GM12865 (cell line): ENCODE measurements at regions not wholly inside any gene's neighbourhood (a gene's known extent, or its start where the extent isn't known, plus 50 kb on each side); places are given as distances from the start of the nearest gene placed in this dataset.

Experiments
- DNase-seq: peaks from one replicate; pipeline ENCODE4 v3.0.0; 2010; ENCODE audit warnings: low read depth
- H3K4me3 ChIP-seq: 2 replicates; pipeline ENCODE4 v1.5.1; 2011; ENCODE audit warnings: mild to moderate bottlenecking, low read depth, low read length, control low read depth
- TF ChIP-seq, protein P1 (sequence below): IDR thresholded peaks from 2 replicates; pipeline ENCODE4 v1.5.1; 2011; ENCODE audit warnings: low read length, control low read depth, low read depth, inconsistent platforms; ENCODE audit not compliant: insufficient read depth; ENCODE audit errors: missing control alignments

DNA sequence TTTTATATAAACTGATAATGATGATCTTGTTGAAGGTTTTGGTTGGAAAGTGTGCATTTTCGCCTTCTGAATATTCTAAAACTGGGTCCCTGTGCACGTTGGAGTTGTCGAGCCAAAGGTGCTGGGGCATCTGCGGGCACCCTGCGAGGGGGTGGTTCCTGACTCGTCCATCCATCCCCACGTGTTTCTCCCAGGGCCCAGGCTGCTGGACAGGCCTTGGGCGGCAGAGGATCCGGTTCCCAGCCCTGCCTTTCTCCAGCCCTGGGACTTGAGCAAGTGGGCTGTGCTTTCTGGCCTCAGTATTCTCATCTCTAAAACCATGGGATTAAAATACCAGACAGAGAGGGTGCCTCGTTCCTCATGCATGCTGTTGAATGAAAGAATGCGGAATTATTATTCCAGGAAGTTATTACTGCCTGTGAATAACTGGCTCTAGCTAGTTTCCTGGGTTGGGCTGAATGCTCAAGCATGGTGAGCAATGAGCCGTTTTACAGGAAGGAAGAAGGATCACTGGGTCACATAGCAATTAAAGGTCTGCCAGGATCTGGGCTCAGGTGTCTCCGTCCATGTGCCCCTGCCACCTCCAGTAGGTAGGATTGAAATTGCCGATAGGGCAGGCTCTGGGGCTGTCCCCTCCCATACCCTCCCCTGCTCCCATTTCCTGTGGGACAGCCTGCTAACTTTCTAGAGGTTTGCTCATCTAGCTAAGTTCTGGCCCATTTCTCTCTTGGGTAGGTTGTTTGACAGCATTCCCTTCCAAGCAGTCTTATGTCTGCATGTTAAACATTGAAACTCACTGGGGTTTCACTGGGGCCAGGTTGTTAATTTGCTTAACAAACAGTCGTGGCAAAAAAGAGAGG lies 77.2 kb upstream of the HS6ST1 start:
- TF ChIP-seq, protein P1, sequence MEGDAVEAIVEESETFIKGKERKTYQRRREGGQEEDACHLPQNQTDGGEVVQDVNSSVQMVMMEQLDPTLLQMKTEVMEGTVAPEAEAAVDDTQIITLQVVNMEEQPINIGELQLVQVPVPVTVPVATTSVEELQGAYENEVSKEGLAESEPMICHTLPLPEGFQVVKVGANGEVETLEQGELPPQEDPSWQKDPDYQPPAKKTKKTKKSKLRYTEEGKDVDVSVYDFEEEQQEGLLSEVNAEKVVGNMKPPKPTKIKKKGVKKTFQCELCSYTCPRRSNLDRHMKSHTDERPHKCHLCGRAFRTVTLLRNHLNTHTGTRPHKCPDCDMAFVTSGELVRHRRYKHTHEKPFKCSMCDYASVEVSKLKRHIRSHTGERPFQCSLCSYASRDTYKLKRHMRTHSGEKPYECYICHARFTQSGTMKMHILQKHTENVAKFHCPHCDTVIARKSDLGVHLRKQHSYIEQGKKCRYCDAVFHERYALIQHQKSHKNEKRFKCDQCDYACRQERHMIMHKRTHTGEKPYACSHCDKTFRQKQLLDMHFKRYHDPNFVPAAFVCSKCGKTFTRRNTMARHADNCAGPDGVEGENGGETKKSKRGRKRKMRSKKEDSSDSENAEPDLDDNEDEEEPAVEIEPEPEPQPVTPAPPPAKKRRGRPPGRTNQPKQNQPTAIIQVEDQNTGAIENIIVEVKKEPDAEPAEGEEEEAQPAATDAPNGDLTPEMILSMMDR: no peak
- H3K4me3 ChIP-seq: no peak overlapping the region
- no peak for DNase-seq

- no peak for DNase-seq
- TF ChIP-seq, protein P1: no peak
Observed at GRCh38 chr2:128396500-128396891, 77.8 kb upstream of the HS6ST1 start.

DNA sequence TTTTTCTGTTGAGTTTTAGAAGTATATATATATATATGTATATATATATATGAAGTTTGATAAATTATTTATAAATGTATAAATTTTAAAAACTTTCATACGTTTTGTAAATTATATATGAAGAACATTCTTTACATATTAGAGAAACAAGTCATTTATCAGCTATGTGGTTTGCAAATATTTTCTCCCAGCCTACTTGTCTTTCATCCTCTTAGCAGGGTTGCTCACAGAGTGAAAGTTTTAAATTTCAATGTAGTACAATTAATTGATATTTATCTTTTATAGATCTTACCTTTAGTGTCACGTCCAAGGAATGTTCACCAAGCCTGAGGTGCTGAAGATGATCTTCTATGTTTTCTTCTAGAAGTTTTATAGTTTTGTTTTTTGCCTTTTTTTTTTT lies 78.3 kb upstream of the HS6ST1 start:
- TF ChIP-seq, protein P1: no peak
- no peak for DNase-seq
- no peak overlapping the region for H3K4me3 ChIP-seq

More at GRCh38 chr2:128396500-128396891, 77.8 kb upstream of the HS6ST1 start:
- no peak overlapping the region for H3K4me3 ChIP-seq

- DNase-seq: no peak
- TF ChIP-seq, protein P1: no peak
- no peak overlapping the region for H3K4me3 ChIP-seq
Observed at GRCh38 chr2:128399256-128399655, 80.6 kb upstream of the HS6ST1 start.

DNA sequence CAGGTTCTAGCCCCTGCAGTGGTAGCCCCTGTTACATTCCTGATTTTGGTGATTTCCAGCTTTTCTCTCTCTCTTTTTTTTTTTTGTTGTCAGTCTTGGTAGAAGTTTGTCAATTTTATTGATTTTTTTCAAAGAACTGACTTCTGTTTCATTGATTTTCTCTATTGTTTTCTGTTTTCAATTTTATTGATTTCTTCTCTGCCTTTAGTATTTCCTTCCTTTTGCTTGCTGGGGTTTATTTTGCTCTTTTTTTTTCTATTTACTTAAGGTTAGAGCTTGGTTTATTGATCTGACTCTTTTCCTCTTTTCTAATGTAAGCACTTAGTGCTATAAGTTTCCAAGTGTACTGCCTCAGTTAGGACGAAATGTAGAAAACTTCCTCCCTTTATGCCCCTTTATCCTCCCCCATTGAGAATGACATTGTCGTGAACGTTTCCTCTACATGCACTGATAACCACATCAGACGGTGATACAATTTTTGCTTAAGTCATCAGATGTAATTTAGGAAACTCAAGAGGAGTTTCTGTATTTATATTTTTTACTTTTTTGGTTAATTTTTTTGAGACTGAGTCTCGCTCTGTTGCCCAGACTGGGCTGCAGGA lies 81.1 kb upstream of the HS6ST1 start:
- H3K4me3 ChIP-seq: no peak overlapping the region
- TF ChIP-seq, protein P1: no peak
- no peak for DNase-seq

GRCh38 chr2:128401680-128402079 lies 83.0 kb upstream of the HS6ST1 start:
- H3K4me3 ChIP-seq: no peak overlapping the region
- TF ChIP-seq, protein P1: no peak
- DNase-seq: no peak
